ENCODE measurements at regions not wholly inside any gene's neighbourhood (a gene's known extent, or its start where the extent isn't known, plus 50 kb on each side); places are given as distances from the start of the nearest gene placed in this dataset.

- POLR2A ChIA-PET = no interaction called here
- Histone ChIP-seq H3K4me1 (ENCODE audit: control insufficient read depth, insufficient read depth, low read length) (no peaks in the 10 kb centered on the region), H3K9me3 (ENCODE audit: control insufficient read depth, insufficient read depth, low read depth, low read length) (no peaks in the 10 kb centered on the region), H3K27ac (ENCODE audit: extremely low read depth, low read depth, low read length) (no peak overlapping the region), H3K4me3 (ENCODE audit: low read depth, low read length) (no peak overlapping the region), H3K36me3 (ENCODE audit: control insufficient read depth in 2 of 2, insufficient read depth in 1 of 2, low read length in 2 of 2) (no peaks in the 10 kb centered on the region)
- TF ChIP-seq ZFHX2 (tag by site-specific recombination; conservative IDR thresholded peaks at IDR 0.05) (no peak), ZNF202 (tag by site-specific recombination; IDR thresholded peaks at IDR 0.05; ENCODE audit: borderline replicate concordance) (no peak), ZNF248 (tag by site-specific recombination; IDR thresholded peaks at IDR 0.05) (no peak)
- CTCF ChIA-PET = interaction anchor here (0.6 to 1.1 kb wide), 2 partner anchors 233 to 286 kb away, joined by 3 to 4 read pairs; no protein-coding TSS in a partner anchor
These were observed 286.3 kb downstream of the FAM43A start for GRCh38 chr3:194971965-194972364.

GRCh38 chr3:194972641-194973040, 287.0 kb downstream of the FAM43A start:
- POLR2A ChIA-PET = no interaction called here
- H3K4me1 ChIP-seq (ENCODE audit: control insufficient read depth, insufficient read depth, low read length) = no peaks in the 10 kb centered on the region
- CTCF ChIA-PET = interaction anchor here (1.1 kb wide), 1 partner anchor 286 kb away, joined by 3 read pairs; no protein-coding TSS in a partner anchor
- TF ChIP-seq ZNF211 (tag by site-specific recombination; IDR thresholded peaks at IDR 0.05; ENCODE audit: low read depth) = no peak
- no peak for TF ChIP-seq KLF8 (tag by site-specific recombination; IDR thresholded peaks at IDR 0.05)
- TF ChIP-seq ZNF747 (tag by site-specific recombination; IDR thresholded peaks at IDR 0.05) = no peak
- H3K9me3 ChIP-seq (ENCODE audit: control insufficient read depth, insufficient read depth, low read depth, low read length) = no peaks in the 10 kb centered on the region
- H3K27ac ChIP-seq (ENCODE audit: extremely low read depth, low read depth, low read length) = no peak overlapping the region
- H3K4me3 ChIP-seq (ENCODE audit: low read depth, low read length) = no peak overlapping the region
- H3K36me3 ChIP-seq (ENCODE audit: control insufficient read depth in 2 of 2, insufficient read depth in 1 of 2, low read length in 2 of 2) = no peaks in the 10 kb centered on the region

- Histone ChIP-seq H3K4me3 (ENCODE audit: low read depth, low read length) (no peak overlapping the region), H3K27ac (ENCODE audit: extremely low read depth, low read depth, low read length) (no peak overlapping the region), H3K9me3 (ENCODE audit: control insufficient read depth, insufficient read depth, low read depth, low read length) (no peaks in the 10 kb centered on the region), H3K36me3 (ENCODE audit: control insufficient read depth in 2 of 2, insufficient read depth in 1 of 2, low read length in 2 of 2) (no peaks in the 10 kb centered on the region), H3K4me1 (ENCODE audit: control insufficient read depth, insufficient read depth, low read length) (no peaks in the 10 kb centered on the region)
- CTCF ChIA-PET = no interaction called here
- POLR2A ChIA-PET = no interaction called here
- TF ChIP-seq ZNF530 (tag by site-specific recombination; IDR thresholded peaks at IDR 0.05; ENCODE audit: low read depth) (no peak), ZNF629 (tag by site-specific recombination; IDR thresholded peaks at IDR 0.05) (no peak), ZBTB1 (tag by site-specific recombination; IDR thresholded peaks at IDR 0.05) (no peak), ZNF571 (tag by site-specific recombination; IDR thresholded peaks at IDR 0.05) (no peak), KLF8 (tag by site-specific recombination; IDR thresholded peaks at IDR 0.05) (no peak), SP7 (tag by site-specific recombination; IDR thresholded peaks at IDR 0.05) (no peak), BCL11A (tag by site-specific recombination; IDR thresholded peaks at IDR 0.05; ENCODE audit: low read depth) (no peak), ZNF768 (tag by site-specific recombination; IDR thresholded peaks at IDR 0.05) (no peak), ZBTB26 (tag by site-specific recombination; optimal IDR thresholded peaks at IDR 0.05) (no peak), ZNF664 (tag by site-specific recombination; IDR thresholded peaks at IDR 0.05) (no peak), ZNF112 (tag by site-specific recombination; IDR thresholded peaks at IDR 0.05) (no peak), ZNF391 (tag by site-specific recombination; IDR thresholded peaks at IDR 0.05; ENCODE audit: borderline replicate concordance, low read depth) (no peak), PRDM1 (tag by site-specific recombination; IDR thresholded peaks at IDR 0.05) (no peak), PBX3 (CRISPR knock-in tag; IDR thresholded peaks at IDR 0.05) (no peak), INSM2 (tag by site-specific recombination; IDR thresholded peaks at IDR 0.05) (no peak), ZNF266 (tag by site-specific recombination; IDR thresholded peaks at IDR 0.05; ENCODE audit: low read depth) (no peak), ZNF660 (tag by site-specific recombination; IDR thresholded peaks at IDR 0.05) (no peak)
- TF ChIP-seq, protein P1, sequence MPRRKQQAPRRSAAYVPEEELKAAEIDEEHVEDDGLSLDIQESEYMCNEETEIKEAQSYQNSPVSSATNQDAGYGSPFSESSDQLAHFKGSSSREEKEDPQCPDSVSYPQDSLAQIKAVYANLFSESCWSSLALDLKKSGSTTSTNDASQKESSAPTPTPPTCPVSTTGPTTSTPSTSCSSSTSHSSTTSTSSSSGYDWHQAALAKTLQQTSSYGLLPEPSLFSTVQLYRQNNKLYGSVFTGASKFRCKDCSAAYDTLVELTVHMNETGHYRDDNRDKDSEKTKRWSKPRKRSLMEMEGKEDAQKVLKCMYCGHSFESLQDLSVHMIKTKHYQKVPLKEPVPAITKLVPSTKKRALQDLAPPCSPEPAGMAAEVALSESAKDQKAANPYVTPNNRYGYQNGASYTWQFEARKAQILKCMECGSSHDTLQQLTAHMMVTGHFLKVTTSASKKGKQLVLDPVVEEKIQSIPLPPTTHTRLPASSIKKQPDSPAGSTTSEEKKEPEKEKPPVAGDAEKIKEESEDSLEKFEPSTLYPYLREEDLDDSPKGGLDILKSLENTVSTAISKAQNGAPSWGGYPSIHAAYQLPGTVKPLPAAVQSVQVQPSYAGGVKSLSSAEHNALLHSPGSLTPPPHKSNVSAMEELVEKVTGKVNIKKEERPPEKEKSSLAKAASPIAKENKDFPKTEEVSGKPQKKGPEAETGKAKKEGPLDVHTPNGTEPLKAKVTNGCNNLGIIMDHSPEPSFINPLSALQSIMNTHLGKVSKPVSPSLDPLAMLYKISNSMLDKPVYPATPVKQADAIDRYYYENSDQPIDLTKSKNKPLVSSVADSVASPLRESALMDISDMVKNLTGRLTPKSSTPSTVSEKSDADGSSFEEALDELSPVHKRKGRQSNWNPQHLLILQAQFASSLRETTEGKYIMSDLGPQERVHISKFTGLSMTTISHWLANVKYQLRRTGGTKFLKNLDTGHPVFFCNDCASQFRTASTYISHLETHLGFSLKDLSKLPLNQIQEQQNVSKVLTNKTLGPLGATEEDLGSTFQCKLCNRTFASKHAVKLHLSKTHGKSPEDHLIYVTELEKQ (tag by site-specific recombination; IDR thresholded peaks at IDR 0.05; ENCODE audit: borderline replicate concordance) = no peak
These were observed 287.8 kb downstream of the FAM43A start for GRCh38 chr3:194973366-194974000.
